Activated CD4-positive, CD25-positive, alpha-beta regulatory T cell (primary cell): ENCODE measurements at regions not wholly inside any gene's neighbourhood (a gene's known extent, or its start where the extent isn't known, plus 50 kb on each side); places are given as distances from the start of the nearest gene placed in this dataset.

Experiments used
- DNase-seq, 4 experiments: peaks; one replicate each; lab custom pipeline; 2025; lab: John Stamatoyannopoulos, UW

GRCh38 chr15:96011136-96011535, 319.4 kb upstream of the NR2F2 start:
- no peak for DNase-seq

- no peak for DNase-seq
Measured at GRCh38 chr15:96014939-96015338, 315.6 kb upstream of the NR2F2 start.

GRCh38 chr15:96019114-96019513, 311.4 kb upstream of the NR2F2 start:
- DNase-seq: no peak

GRCh38 chr15:96020133-96020532, 310.4 kb upstream of the NR2F2 start:
- no peak for DNase-seq

- no peak for DNase-seq
Measured at GRCh38 chr15:96020797-96021196, 309.7 kb upstream of the NR2F2 start.

- no peak for DNase-seq
Measured at GRCh38 chr15:96023081-96023480, 307.4 kb upstream of the NR2F2 start.

GRCh38 chr15:96027501-96027900, 303.0 kb upstream of the NR2F2 start:
- DNase-seq: no peak

GRCh38 chr15:96028620-96029019, 301.9 kb upstream of the NR2F2 start:
- no peak for DNase-seq

GRCh38 chr15:96029172-96029571, 301.3 kb upstream of the NR2F2 start:
- DNase-seq: no peak

GRCh38 chr15:96031426-96032110, 298.9 kb upstream of the NR2F2 start:
- no peak for DNase-seq

GRCh38 chr15:96035091-96035490, 295.4 kb upstream of the NR2F2 start:
- DNase-seq: no peak

- no peak for DNase-seq
Measured at GRCh38 chr15:96035635-96036034, 294.9 kb upstream of the NR2F2 start.

GRCh38 chr15:96037584-96037983, 292.9 kb upstream of the NR2F2 start:
- no peak for DNase-seq

GRCh38 chr15:96038131-96038530, 292.4 kb upstream of the NR2F2 start:
- DNase-seq: no peak

- no peak for DNase-seq
Measured at GRCh38 chr15:96038650-96039049, 291.9 kb upstream of the NR2F2 start.

- no peak for DNase-seq
Measured at GRCh38 chr15:96041982-96042733, 288.3 kb upstream of the NR2F2 start.

- DNase-seq: no peak
Measured at GRCh38 chr15:96042734-96043224, 287.7 kb upstream of the NR2F2 start.

GRCh38 chr15:96043591-96044171, 286.8 kb upstream of the NR2F2 start:
- no peak for DNase-seq

- no peak for DNase-seq
Measured at GRCh38 chr15:96046620-96047240, 283.8 kb upstream of the NR2F2 start.

GRCh38 chr15:96047255-96047931, 283.1 kb upstream of the NR2F2 start:
- no peak for DNase-seq

GRCh38 chr15:96049323-96049722, 281.2 kb upstream of the NR2F2 start:
- no peak for DNase-seq

GRCh38 chr15:96049766-96050165, 280.7 kb upstream of the NR2F2 start:
- no peak for DNase-seq
